ENCODE measurements at regions not wholly inside any gene's neighbourhood (a gene's known extent, or its start where the extent isn't known, plus 50 kb on each side); places are given as distances from the start of the nearest gene placed in this dataset.

DNA sequence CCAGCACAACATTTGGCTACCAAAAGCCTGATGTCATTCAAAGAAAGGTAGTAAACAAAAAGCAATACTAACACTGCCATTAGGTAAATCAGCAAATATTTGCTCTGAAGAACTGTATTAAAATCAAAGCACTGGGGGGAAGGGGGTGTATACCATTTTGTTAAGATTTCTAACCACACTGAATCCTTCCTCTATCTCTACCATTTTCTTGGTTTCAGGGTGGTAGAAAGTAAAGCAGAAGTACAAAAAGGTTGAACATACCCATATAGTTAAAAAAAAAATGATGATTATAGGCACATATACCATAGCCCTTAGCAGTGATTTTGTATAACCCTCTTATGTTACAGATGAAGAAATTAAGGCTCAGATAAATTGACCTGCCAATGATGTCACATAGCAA is 437.6 kb downstream of the ZEB2 start:
- DNase-seq (ENCODE audit: low spot score) = no peak

DNA sequence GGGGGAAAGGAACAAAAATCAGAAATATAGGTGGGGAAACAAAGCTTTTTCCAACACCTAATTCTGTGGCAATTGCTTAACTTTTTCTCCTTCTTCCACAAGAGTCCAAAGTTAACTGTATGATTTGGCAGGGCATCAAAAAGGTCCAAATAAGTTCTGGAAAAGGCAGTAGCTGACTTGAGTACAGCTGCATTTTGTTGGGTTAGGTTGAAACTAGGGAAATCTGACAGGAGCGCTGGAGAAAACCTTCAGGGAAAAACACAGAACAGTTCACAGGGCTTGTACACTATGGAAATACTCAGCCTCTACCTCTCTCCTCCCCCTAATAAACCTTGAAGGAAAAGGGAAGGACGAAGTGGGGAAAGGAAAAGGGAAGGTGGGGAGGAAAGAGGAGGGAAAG is 438.6 kb downstream of the ZEB2 start:
- no peak for DNase-seq (ENCODE audit: low spot score)

DNA sequence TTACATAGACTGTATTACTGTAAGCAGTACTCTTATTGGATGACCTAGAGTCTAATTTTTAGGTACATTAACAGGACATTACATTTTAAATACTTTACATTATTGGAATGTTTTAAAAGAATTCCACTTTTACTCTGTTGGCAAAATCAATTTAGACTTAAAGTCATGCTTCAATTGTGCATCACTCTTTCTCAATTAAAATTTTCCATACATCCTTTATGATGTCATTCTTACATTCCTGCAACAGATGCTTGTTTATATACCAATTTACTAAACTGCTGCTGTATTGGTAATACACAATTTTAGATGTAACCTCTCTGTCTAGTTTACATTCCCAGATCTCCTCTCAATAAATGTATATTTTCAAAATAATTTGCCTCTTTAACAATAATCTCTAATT is 440.1 kb downstream of the ZEB2 start:
- DNase-seq (ENCODE audit: low spot score) = no peak

DNA sequence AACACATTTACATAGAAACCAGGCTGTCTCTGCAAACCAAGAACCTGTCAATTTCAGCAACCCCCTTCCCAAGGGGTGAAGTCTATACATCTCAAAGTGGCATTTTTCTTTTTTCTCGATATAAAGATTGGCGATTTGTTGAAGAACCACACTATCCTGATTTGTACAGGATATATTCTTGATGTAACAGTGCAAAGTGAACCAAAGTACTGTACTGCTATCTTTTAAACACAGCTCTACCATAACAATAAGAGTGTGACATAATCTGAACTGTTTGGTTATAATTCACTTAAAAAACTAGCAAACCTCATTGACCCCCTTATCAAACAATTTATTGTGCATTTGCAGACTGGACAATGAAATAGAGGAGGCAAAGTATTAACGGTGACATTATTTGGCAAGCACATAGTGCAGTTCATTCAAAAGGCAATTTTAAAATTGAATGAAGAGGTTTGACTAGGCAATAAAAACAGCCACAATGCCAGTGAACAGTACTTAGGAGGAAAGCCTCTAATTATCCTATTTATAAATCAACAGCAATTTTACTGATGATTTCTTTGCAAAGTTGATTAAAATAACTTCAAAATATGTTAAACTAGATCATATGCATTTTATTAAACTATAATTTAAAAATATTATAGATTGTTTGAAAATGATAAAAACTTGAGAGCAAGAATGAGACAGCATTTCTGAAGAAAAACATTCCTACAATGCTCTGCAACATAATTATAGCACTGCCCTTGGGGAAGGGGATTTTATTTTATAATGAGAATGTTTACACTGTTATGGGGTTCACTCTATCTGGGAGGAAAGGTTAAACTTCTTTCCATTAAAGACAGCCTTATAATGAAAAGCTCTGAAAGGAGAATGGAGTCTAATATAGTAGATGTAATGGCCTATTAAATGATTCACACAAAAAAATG is 440.9 kb downstream of the ZEB2 start:
- peak; percentile 24 for DNase-seq (ENCODE audit: low spot score)

DNA sequence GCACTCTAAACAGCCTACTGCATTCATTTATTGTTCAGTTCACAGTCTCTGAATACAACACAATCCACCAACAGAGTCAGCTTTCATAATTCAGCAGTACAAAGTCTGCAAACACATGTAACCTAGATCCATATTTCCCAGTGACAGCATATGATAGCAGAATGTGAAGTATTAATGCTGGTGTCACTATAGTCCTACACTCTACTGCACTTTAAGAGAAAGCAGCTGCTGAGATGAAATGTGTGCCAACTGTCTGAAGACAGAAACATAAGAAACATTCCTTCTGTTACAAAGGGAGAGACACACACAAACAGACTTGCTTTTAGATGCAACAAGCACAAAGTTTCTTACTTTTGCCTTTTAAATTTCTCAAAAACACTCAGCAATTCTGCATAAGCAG is 441.8 kb downstream of the ZEB2 start:
- DNase-seq (ENCODE audit: low spot score) = peak; percentile 2

DNA sequence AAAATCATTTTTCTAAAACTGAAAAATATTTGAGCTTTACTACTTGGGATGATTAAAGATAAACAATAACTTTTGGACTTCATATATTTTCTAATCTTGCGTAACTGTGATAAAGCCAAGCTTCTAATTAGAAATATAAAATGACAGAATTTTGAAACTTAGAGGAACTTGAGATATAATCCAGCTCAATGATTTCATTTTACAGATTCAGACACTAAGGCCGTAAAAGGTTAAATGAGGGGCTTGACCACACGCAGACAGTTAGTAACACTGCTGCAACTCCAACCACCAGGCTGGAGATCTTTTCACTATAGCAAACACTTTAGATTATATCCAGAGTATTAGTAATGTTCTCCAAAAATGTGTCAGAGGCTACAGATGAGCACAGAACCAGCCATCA is 445.5 kb downstream of the ZEB2 start:
- no peak for DNase-seq (ENCODE audit: low spot score)

DNA sequence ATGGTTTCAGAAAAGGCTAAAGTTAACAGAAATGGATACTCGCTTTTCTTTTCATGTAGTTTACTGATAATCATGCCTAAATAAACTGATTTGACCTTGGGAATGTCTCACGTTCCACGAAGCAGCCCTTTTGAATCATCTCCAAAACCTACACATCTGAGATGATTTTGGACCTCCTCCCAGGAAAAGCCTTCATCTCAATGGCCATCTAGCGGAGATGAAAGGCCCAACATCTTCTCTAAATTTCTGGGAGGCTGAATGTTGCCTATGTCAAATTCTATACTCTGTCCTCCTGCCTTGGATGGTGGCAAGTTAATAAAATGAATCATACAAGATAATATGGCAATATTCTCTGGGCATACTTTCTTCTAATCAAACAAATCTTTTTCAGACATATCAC is 448.5 kb downstream of the ZEB2 start:
- DNase-seq (ENCODE audit: low spot score) = no peak

DNA sequence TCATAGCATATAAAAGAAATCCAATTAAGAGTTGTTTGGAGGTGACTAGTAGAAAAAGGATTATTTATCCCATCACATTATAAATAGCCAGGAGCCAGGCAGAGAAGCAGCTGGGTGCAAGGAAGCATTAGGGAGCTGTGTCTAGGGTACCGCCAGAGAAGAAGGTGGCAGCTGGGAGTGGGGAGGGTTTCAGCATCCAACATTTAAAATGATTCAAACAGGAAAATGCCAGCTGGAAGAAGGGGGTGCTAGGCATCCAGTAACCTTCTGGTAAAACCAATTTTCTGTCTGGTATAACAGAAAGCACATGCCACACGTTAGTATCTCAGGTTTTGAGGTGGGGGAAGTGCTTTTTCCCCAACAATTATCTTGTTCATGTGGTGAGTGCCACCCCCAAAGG is 452.4 kb downstream of the ZEB2 start:
- no peak for DNase-seq (ENCODE audit: low spot score)

DNA sequence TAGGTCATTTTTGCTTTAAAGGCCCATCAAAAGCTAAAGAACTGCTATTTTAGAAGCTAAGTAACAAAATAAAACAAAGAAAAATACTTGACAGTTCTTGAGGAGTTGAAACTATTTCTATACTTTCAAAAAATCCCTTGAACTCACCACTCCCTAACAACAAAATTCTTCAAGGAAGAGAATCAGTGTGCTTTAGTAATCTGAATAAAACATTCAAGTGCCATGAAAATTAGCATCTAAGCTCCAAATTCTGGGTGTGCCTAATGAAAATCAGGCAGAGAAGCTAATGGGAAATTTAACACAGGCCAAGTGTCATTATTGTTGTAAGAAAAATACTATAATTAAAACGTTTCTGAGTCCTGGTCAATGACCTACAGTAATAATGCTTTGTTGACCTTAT is 456.3 kb downstream of the ZEB2 start:
- DNase-seq (ENCODE audit: low spot score) = no peak

DNA sequence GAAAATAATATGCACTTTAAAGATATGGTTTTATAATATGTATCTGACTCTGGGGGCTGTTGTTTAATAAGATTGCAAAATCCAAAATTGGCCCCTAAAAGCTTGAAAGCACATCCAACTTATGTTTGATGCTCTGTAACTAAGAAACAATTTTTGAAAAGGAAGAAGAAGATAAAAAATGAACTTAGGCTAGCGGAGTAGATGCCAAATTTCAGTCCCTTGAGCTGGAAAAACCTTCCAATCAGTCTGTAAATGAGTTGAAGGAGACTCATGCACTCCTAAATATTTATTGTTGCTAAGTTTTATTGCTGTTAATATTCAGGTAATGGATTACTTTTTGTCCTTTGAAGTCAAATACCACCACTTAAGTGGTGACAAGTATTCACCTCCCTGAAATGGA is 465.0 kb downstream of the ZEB2 start:
- no peak for DNase-seq (ENCODE audit: low spot score)

DNA sequence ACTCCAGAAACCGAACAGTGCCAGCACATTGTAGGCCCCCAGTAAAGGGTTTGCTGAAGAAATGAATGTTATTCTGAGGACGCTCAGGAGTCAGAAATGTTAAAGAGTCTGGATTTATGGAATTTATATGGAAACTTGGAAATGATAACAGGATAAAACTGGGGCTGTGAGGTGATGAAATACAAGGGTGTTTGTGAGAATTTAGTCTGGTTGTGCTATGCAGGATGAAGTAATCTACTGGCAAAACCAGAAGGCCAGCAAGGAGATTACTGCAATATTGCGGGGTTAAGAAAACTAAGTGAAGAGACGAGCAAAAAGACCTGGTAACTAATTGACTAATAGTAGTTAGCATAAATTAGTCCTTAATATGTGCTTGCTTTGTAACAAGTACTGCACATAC is 467.8 kb downstream of the ZEB2 start:
- DNase-seq (ENCODE audit: low spot score) = no peak

DNA sequence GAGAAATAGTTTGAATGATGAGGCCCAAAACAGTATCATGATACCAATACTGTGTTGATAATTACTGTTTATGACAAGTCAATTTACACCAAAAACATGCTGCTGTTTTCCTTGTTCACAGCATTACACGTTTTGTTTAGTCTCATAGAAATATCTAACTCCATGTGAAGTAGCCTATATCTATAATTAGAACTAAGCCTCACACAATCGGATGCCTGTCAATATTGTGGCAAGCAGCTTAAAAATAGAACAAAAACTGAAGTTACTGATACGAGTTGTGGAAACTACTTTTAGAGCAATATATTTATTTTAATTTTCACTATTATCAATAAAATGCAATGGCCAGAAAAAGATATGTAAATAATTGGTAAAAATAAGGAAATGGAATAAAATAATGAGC is 470.8 kb downstream of the ZEB2 start:
- DNase-seq (ENCODE audit: low spot score) = no peak

DNA sequence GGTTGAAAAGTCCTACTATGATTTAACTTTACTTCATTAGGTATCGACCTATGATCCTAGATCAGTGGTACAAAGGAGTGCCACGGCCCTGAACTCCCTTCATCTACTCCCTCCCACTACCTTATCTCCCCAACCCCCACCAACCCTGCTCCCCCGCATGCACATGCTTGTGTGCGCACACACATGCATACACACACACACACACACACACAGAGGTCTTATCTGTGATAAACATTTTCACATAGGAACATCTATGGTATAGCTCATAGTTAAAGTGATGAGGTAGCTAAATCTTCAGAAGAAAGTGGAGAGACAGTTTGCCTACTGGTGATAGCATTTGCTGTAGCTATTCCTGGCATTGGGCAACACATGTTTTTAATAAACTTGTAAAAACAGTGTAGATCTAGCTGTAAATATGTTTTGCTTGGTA is 471.3 kb downstream of the ZEB2 start:
- DNase-seq (ENCODE audit: low spot score) = no peak

DNA sequence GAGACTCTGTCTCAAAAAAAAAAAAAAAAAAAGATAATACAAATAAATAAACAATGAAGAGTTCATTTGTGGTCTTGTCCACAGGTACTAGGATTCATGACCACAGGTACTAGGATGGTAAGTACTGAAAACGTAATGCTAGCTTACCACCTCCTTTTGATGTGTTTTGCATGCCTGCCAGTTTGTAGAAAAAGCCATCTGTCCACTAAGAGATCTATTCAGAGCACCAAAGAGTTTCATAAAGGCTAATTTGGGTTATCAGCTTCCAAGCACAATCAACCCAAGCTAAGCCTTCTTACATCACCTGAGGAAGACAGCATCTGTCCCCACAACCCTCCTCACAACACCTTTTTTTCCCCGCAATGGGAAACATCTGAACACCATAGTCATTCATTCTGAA is 477.2 kb downstream of the ZEB2 start:
- no peak for DNase-seq (ENCODE audit: low spot score)

DNA sequence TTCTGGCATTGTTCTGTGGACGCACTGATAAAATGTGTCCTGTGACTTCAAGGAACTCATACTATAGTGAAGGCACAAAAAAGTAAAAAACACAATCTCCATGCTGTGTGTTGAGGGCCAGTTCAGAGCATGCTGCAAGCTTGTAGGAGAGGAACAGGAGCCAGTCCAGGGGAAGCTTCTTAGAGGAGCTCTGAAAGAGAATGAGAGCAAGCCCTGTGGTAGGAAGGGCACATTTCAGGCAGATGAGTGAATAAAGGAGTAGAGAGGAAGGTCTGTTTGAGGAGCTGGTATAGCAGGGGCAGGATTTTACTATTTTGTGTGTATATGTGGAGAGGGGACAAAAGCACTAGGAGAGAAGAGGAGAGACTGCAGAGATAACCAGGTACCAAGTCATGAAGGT is 478.3 kb downstream of the ZEB2 start:
- DNase-seq (ENCODE audit: low spot score) = no peak

DNA sequence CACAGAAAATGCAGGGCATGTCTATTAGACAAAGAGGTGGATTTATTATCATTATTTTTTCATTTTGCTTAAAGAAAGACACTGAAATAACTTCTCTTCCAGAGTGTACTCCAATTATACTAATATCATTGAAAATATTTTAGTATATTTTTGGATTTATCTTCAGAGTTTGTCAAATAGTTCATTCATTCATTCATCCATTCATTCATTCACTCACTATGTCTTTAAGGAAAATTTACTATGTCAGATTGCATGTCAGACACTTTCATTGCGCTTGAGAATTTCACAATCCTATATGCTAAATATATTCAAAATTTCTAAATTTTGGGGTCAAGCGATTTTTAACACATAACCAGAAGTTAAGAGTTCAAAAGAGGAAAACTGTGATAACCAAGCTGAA is 479.1 kb downstream of the ZEB2 start:
- no peak for DNase-seq (ENCODE audit: low spot score)

DNA sequence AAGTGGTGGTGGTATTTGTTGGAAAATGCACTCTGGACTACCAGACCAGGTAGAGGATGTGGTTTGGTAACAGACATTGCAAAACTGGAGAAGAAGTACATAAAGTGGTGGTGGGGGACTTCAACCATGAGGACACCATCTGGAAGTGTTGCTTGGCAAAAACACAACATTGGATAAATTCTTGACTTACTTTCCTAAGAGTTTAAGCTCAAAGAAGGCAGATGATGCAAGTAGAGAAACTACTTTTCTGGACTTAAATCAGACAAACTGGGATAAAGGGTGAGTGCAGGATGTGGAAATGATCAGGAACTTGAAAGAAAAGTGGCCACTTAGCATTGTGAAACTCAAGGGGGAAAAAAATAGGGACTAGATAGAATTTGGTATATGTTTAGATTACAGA is 487.4 kb downstream of the ZEB2 start:
- no peak for DNase-seq (ENCODE audit: low spot score)

DNA sequence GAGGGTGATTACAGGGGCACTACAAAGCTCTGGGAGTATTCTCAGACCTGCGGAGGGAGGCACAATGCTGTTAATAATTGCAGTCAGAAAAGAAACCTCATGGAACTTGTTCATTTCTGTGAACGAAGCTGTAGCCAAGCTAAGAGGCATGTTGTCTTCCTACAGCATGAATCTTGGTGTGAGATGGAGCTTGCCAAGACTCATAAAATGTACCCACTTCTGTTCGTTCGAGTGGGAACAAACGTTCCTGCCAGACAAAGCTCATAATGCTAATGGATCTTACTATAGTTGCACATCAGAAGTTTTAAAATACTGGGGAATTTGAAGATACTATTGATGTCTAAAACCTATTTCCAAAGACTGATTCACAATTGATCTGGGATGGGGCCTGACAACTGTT is 489.1 kb downstream of the ZEB2 start:
- no peak for DNase-seq (ENCODE audit: low spot score)

DNA sequence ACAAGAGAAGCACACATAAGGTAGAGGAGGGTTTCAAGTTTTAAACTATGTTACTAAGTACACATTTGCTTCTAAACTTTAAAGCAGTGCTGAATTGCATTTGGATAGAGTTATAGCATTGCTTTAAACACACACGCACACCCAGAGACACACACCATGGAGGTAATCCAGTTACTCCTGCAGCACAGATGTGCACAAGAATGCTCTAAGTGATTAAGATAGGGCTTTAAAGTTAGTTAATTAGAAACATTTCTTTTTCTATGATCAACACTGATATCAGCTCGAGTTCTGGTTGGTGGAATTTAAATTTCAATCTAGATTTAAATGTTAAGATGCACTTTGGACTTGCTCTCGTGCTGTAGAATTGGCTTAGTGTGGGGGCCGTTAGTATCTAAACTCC is 492.3 kb downstream of the ZEB2 start:
- DNase-seq (ENCODE audit: low spot score) = peak; percentile 1

DNA sequence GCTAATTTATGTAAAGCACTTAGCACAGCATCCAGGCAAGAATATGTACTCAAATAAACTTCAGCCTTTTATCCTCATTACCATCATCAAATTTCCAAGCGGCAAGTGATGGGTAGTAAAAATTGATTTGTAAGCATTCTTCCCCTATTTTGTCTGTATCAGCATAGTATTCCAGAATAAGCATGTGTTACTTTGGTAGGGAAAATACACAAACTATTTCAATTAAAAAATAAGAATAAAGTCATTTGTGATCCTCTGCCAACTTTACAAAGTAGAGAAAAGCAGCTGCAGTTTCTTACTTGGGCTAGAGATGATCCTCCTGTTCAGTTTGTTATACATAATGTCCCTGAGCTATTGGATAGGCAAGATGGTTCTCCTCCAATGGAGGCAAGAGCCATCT is 493.2 kb downstream of the ZEB2 start:
- no peak for DNase-seq (ENCODE audit: low spot score)

DNA sequence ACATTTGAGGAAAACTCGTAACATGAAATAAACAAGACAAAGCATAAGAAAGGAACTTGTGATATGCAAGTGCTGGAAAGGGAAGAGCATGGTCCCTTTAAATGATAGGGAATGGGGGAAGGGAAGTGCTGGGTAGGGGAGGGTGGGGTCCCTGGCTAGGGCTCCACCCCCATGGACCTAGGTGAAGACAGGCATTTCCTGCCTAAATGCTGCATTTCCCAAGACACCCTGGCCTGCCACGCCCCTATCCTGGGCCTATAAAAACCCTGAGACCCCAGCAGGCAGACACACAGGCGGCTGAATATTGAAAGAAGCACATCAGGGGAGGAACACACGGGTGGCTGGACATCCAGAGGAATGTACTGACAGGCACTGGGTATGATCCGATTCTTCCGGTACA is 499.9 kb downstream of the ZEB2 start:
- DNase-seq (ENCODE audit: low spot score) = no peak

DNA sequence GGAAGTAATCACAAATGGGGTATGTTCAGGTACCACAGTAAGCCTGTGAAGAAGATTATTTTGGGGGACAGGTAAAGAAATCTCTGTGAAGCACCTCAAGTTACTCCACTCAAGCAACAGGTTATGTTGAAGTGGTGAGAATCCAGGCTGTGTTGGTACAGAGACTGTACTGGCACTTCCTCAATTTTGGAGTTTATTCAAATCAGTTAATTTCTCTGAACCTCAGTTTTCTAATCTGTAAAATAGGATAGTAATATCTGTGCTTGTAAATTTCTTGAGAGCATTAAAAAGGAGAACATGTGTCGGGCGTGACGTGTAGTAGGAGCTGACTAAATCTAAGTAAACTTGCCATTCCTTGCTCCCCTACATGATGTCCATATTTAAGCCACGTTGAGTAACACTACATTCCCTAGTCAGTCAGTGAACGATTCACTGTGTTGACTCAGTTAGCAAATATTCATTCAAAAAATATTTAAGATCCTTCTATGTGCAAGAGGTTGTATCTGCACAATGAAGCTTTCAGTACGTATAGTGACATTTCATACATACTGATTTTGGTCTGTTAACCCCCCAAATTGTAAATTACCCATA is 504.2 kb downstream of the ZEB2 start:
- DNase-seq (ENCODE audit: low spot score) = no peak

DNA sequence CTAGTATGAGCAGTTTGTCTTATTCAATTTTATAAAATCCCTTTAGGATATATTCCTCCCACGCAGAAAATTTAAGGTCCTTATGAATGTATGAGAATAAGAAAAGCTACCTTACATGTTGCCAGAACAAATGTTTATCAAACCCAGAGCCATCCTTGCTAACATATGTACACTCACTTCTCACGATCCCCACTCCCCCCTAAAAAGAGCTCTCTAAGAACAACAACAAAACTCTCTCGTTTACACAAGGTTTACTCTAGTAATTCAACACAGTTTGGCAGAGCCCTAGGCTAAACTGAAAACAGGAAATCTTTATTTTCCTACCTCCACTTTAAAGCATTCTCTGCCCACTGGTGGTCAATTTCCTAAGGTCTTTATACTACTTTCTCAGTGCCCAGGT is 504.9 kb downstream of the ZEB2 start:
- DNase-seq (ENCODE audit: low spot score) = no peak
